ENCODE measurements at regions not wholly inside any gene's neighbourhood (a gene's known extent, or its start where the extent isn't known, plus 50 kb on each side); places are given as distances from the start of the nearest gene placed in this dataset.

- DNase-seq (ENCODE audit: low spot score), result no peak
These were observed 531.4 kb upstream of the RIOK2 start for GRCh38 chr5:97714424-97714823.

GRCh38 chr5:97726106-97726505, 543.1 kb upstream of the RIOK2 start:
- DNase-seq (ENCODE audit: low spot score), result no peak

- DNase-seq (ENCODE audit: low spot score), result no peak
These were observed 545.9 kb upstream of the RIOK2 start for GRCh38 chr5:97728920-97729319.

- no peak for DNase-seq (ENCODE audit: low spot score)
These were observed 546.9 kb upstream of the RIOK2 start for GRCh38 chr5:97729938-97730337.

GRCh38 chr5:97735209-97735608, 552.2 kb upstream of the RIOK2 start:
- peak; percentile 94 for DNase-seq (ENCODE audit: low spot score)

GRCh38 chr5:97737608-97738007, 554.6 kb upstream of the RIOK2 start:
- DNase-seq (ENCODE audit: low spot score), result no peak

GRCh38 chr5:97745817-97746216, 562.8 kb upstream of the RIOK2 start:
- no peak for DNase-seq (ENCODE audit: low spot score)

- no peak for DNase-seq (ENCODE audit: low spot score)
These were observed 567.5 kb upstream of the RIOK2 start for GRCh38 chr5:97750576-97750975.

- DNase-seq (ENCODE audit: low spot score), result no peak
These were observed 568.5 kb upstream of the RIOK2 start for GRCh38 chr5:97751540-97751939.

GRCh38 chr5:97752871-97753270, 569.8 kb upstream of the RIOK2 start:
- no peak for DNase-seq (ENCODE audit: low spot score)

GRCh38 chr5:97762483-97762882, 579.4 kb upstream of the RIOK2 start:
- DNase-seq (ENCODE audit: low spot score), result no peak

- peak; percentile 79 for DNase-seq (ENCODE audit: low spot score)
These were observed 581.7 kb upstream of the RIOK2 start for GRCh38 chr5:97764700-97765099.

- no peak for DNase-seq (ENCODE audit: low spot score)
These were observed 595.4 kb upstream of the RIOK2 start for GRCh38 chr5:97778451-97778850.

GRCh38 chr5:97788369-97788768, 605.3 kb upstream of the RIOK2 start:
- no peak for DNase-seq (ENCODE audit: low spot score)

- no peak for DNase-seq (ENCODE audit: low spot score)
These were observed 615.0 kb upstream of the RIOK2 start for GRCh38 chr5:97797994-97798451.

GRCh38 chr5:97801461-97801860, 618.4 kb upstream of the RIOK2 start:
- no peak for DNase-seq (ENCODE audit: low spot score)

GRCh38 chr5:97820138-97820537, 637.1 kb upstream of the RIOK2 start:
- DNase-seq (ENCODE audit: low spot score), result no peak

GRCh38 chr5:97832645-97833296, 649.7 kb upstream of the RIOK2 start:
- DNase-seq (ENCODE audit: low spot score), result no peak

- no peak for DNase-seq (ENCODE audit: low spot score)
These were observed 651.5 kb upstream of the RIOK2 start for GRCh38 chr5:97834561-97834960.

- DNase-seq (ENCODE audit: low spot score), result no peak
These were observed 652.1 kb upstream of the RIOK2 start for GRCh38 chr5:97835112-97835511.

- DNase-seq (ENCODE audit: low spot score), result no peak
These were observed 653.8 kb upstream of the RIOK2 start for GRCh38 chr5:97836816-97837215.

GRCh38 chr5:97838214-97838613, 655.2 kb upstream of the RIOK2 start:
- peak; percentile 94 for DNase-seq (ENCODE audit: low spot score)

- DNase-seq (ENCODE audit: low spot score), result no peak
These were observed 656.5 kb upstream of the RIOK2 start for GRCh38 chr5:97839341-97840086.

GRCh38 chr5:97840643-97841042, 657.6 kb upstream of the RIOK2 start:
- DNase-seq (ENCODE audit: low spot score), result peak; percentile 15

All from RKO (cell line).